SH-SY5Y (cell line): ENCODE measurements at regions not wholly inside any gene's neighbourhood (a gene's known extent, or its start where the extent isn't known, plus 50 kb on each side); places are given as distances from the start of the nearest gene placed in this dataset.

Experiments used
- GATA2 ChIP-seq: IDR thresholded peaks from 2 replicates; pipeline ENCODE4 v1.6.1; 2011; ENCODE audit warnings: mild to moderate bottlenecking, low read depth, low read length
- GATA3 ChIP-seq: IDR thresholded peaks from 2 replicates; pipeline ENCODE4 v1.6.1; 2011; ENCODE audit warnings: low read depth, mild to moderate bottlenecking, low read length, moderate library complexity

GRCh38 chr7:121810831-121811672 is 61.9 kb upstream of the PTPRZ1 start:
- TF ChIP-seq GATA2 (no peak), GATA3 (no peak)
